Skin epidermis (tissue), 12 donors: ENCODE measurements at regions not wholly inside any gene's neighbourhood (a gene's known extent, or its start where the extent isn't known, plus 50 kb on each side); places are given as distances from the start of the nearest gene placed in this dataset.
"Not testable (repeated sequence)": the region's sequence is repeated elsewhere in the genome, so short reads cannot be mapped to it uniquely, and the experiment has no call there.

Source experiments
- H3K27ac ChIP-seq, 21 experiments: fragments of 200-600 bp; sonication (generic) in 11 of 21; one replicate each; pipeline ENCODE4 v1.5.0; 2020; ENCODE audit warnings: mild to moderate bottlenecking in 3 of 21, inconsistent platforms in 2 of 21, moderate library complexity in 2 of 21
- H3K4me3 ChIP-seq, 7 experiments: fragments of 200-600 bp; sonication (generic) in 2 of 7; one replicate each; pipeline ENCODE4 v1.5.0; 2020; ENCODE audit warnings: inconsistent platforms in 2 of 7, mild to moderate bottlenecking in 2 of 7, moderate library complexity in 1 of 7

GRCh38 chr9:89689321-89689720 lies 84.5 kb downstream of the GADD45G start:
- not testable (repeated sequence) for H3K27ac ChIP-seq, H3K4me3 ChIP-seq

GRCh38 chr9:89690334-89690912 lies 85.6 kb downstream of the GADD45G start:
- H3K27ac ChIP-seq, result no peak overlapping the region

GRCh38 chr9:89695441-89695891 lies 90.7 kb downstream of the GADD45G start:
- H3K27ac ChIP-seq, result no peak overlapping the region
- no peak overlapping the region for H3K4me3 ChIP-seq

More at GRCh38 chr9:89690334-89690912, 85.6 kb downstream of the GADD45G start:
- no peak overlapping the region for H3K4me3 ChIP-seq

- not testable (repeated sequence) for H3K4me3 ChIP-seq
Observed at GRCh38 chr9:89695979-89696378, 91.2 kb downstream of the GADD45G start.

GRCh38 chr9:89696780-89697179 lies 92.0 kb downstream of the GADD45G start:
- H3K27ac ChIP-seq, result no peak overlapping the region
- no peak overlapping the region for H3K4me3 ChIP-seq

More at GRCh38 chr9:89695979-89696378, 91.2 kb downstream of the GADD45G start:
- not testable (repeated sequence) for H3K27ac ChIP-seq

- Histone ChIP-seq H3K4me3 (no peak overlapping the region), H3K27ac (no peak overlapping the region)
Observed at GRCh38 chr9:89697553-89697952, 92.7 kb downstream of the GADD45G start.

GRCh38 chr9:89698411-89699005 lies 93.7 kb downstream of the GADD45G start:
- H3K27ac ChIP-seq, result no peak overlapping the region
- H3K4me3 ChIP-seq, result no peak overlapping the region

GRCh38 chr9:89699646-89700045 lies 94.8 kb downstream of the GADD45G start:
- no peak overlapping the region for H3K4me3 ChIP-seq
- no peak overlapping the region for H3K27ac ChIP-seq

- H3K27ac ChIP-seq, result peak overlapping the region in 4 of 21 experiments; percentile 17 to 68 (median 44)
- H3K4me3 ChIP-seq, result no peak overlapping the region
Observed at GRCh38 chr9:89701221-89701798, 96.5 kb downstream of the GADD45G start.

GRCh38 chr9:89702401-89702800 lies 97.6 kb downstream of the GADD45G start:
- no peak overlapping the region for H3K4me3 ChIP-seq
- H3K27ac ChIP-seq, result peak overlapping the region in 1 of 21 experiments; percentile 68

GRCh38 chr9:89705651-89706050 lies 100.8 kb downstream of the GADD45G start:
- H3K27ac ChIP-seq, result no peak overlapping the region
- no peak overlapping the region for H3K4me3 ChIP-seq

- Histone ChIP-seq H3K27ac (no peak overlapping the region), H3K4me3 (no peak overlapping the region)
Observed at GRCh38 chr9:89706086-89706485, 101.3 kb downstream of the GADD45G start.

- Histone ChIP-seq H3K4me3 (no peak overlapping the region), H3K27ac (no peak overlapping the region)
Observed at GRCh38 chr9:89706731-89707191, 101.9 kb downstream of the GADD45G start.

- no peak overlapping the region for H3K4me3 ChIP-seq
- peak overlapping the region in 3 of 21 experiments; percentile 19 to 63 (median 36) for H3K27ac ChIP-seq
Observed at GRCh38 chr9:89710697-89711096, 105.9 kb downstream of the GADD45G start.

- Histone ChIP-seq H3K27ac (no peak overlapping the region), H3K4me3 (no peak overlapping the region)
Observed at GRCh38 chr9:89711866-89712265, 107.1 kb downstream of the GADD45G start.

- no peak overlapping the region for H3K27ac ChIP-seq
- no peak overlapping the region for H3K4me3 ChIP-seq
Observed at GRCh38 chr9:89712283-89712682, 107.5 kb downstream of the GADD45G start.

GRCh38 chr9:89714321-89714720 lies 109.5 kb downstream of the GADD45G start:
- no peak overlapping the region for H3K4me3 ChIP-seq
- no peak overlapping the region for H3K27ac ChIP-seq

- H3K27ac ChIP-seq, result no peak overlapping the region
- no peak overlapping the region for H3K4me3 ChIP-seq
Observed at GRCh38 chr9:89715318-89715858, 110.6 kb downstream of the GADD45G start.

GRCh38 chr9:89715881-89716280 lies 111.1 kb downstream of the GADD45G start:
- Histone ChIP-seq H3K27ac (no peak overlapping the region), H3K4me3 (no peak overlapping the region)

GRCh38 chr9:89716559-89716958 lies 111.7 kb downstream of the GADD45G start:
- H3K4me3 ChIP-seq, result no peak overlapping the region
- H3K27ac ChIP-seq, result no peak overlapping the region

GRCh38 chr9:89718176-89718575 lies 113.4 kb downstream of the GADD45G start:
- Histone ChIP-seq H3K27ac (no peak overlapping the region), H3K4me3 (no peak overlapping the region)
